ENCODE measurements at regions not wholly inside any gene's neighbourhood (a gene's known extent, or its start where the extent isn't known, plus 50 kb on each side); places are given as distances from the start of the nearest gene placed in this dataset.

DNA sequence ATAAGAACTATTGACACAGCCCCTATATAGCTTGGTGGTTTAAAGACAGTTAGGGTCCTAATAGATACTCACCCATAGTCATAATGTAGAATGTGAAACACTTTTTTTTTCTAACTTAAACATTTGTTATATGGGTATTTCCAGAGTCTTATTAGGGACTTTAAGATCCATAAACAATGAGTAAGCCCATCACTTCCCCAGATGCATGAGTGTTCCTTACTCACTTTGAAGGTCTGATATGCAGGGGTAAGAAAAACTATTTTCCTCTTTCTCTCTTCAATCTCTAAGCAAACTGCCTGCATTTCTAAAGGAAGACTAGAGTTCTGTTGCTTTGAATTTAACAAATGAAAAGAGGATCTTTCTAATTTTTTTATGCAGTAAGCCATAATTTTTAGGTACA lies 443.6 kb upstream of the PITX2 start:
- Histone ChIP-seq H2AFZ (ENCODE audit: low read depth, low read length) (no peak overlapping the region), H3K27me3 (ENCODE audit: insufficient read depth, low read depth, low read length) (no peaks in the 10 kb centered on the region), H3K9me2 (ENCODE audit: insufficient read depth, low read length) (no peaks in the 10 kb centered on the region), H3K36me3 (ENCODE audit: insufficient read depth, low read length) (no peaks in the 10 kb centered on the region), H4K20me1 (ENCODE audit: insufficient read depth) (no peaks in the 10 kb centered on the region), H3K27ac (ENCODE audit: low read length) (no peak overlapping the region), H3K79me2 (replicated peaks; ENCODE audit: insufficient read depth, low read length) (no peaks in the 10 kb centered on the region), H3K4me2 (ENCODE audit: low read length) (no peak overlapping the region), H3K9me3 (ENCODE audit: low read length) (no peaks in the 10 kb centered on the region), H3F3A (ENCODE audit: insufficient read depth, low read length, poor library complexity, severe bottlenecking) (no peaks in the 10 kb centered on the region), H3K9ac (ENCODE audit: low read length) (no peak overlapping the region), H3K4me3 (ENCODE audit: low read length) (no peak overlapping the region)
- TF ChIP-seq SMC3 (conservative IDR thresholded peaks at IDR 0.05; ENCODE audit: poor library complexity) = no peak
- TF ChIP-seq MXI1 (conservative IDR thresholded peaks at IDR 0.05; ENCODE audit: poor library complexity, severe bottlenecking) = no peak
- TF ChIP-seq EZH2 (IDR thresholded peaks at IDR 0.05; ENCODE audit: borderline replicate concordance, insufficient read depth, low read length, poor library complexity, severe bottlenecking) = no peak
- TF ChIP-seq, protein P1, sequence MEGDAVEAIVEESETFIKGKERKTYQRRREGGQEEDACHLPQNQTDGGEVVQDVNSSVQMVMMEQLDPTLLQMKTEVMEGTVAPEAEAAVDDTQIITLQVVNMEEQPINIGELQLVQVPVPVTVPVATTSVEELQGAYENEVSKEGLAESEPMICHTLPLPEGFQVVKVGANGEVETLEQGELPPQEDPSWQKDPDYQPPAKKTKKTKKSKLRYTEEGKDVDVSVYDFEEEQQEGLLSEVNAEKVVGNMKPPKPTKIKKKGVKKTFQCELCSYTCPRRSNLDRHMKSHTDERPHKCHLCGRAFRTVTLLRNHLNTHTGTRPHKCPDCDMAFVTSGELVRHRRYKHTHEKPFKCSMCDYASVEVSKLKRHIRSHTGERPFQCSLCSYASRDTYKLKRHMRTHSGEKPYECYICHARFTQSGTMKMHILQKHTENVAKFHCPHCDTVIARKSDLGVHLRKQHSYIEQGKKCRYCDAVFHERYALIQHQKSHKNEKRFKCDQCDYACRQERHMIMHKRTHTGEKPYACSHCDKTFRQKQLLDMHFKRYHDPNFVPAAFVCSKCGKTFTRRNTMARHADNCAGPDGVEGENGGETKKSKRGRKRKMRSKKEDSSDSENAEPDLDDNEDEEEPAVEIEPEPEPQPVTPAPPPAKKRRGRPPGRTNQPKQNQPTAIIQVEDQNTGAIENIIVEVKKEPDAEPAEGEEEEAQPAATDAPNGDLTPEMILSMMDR (IDR thresholded peaks at IDR 0.05; ENCODE audit: poor library complexity, severe bottlenecking) = no peak
- TF ChIP-seq TAF1 (IDR thresholded peaks at IDR 0.05; ENCODE audit: low read depth) = no peak

DNA sequence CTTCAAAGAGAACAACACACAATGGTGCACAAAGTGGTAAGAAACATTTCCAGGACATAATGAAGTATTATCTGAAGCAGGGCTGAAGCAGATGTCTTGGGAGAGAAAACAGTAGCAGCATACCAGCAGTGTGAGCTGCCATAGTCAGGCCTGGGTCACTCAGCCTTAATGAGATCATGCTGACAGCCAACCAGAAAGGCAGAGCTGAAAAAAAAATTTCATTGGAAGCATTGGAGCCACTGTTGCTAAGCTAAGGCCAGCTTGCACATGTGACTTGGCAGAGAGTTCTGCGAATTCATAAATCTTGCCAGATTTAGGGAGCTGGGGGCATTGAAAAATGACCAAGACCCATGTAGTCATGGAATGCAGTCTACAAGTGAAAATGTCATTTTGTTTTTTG lies 444.0 kb upstream of the PITX2 start:
- no peak overlapping the region for H3K27ac ChIP-seq (ENCODE audit: low read length)
- no peak overlapping the region for H2AFZ ChIP-seq (ENCODE audit: low read depth, low read length)
- no peak overlapping the region for H3K4me2 ChIP-seq (ENCODE audit: low read length)
- no peaks in the 10 kb centered on the region for H3K9me2 ChIP-seq (ENCODE audit: insufficient read depth, low read length)
- no peaks in the 10 kb centered on the region for H3K36me3 ChIP-seq (ENCODE audit: insufficient read depth, low read length)
- no peak for TF ChIP-seq EP300 (conservative IDR thresholded peaks at IDR 0.05; ENCODE audit: poor library complexity, severe bottlenecking)
- no peak for TF ChIP-seq RAD21 (conservative IDR thresholded peaks at IDR 0.05)
- TF ChIP-seq TAF1 (IDR thresholded peaks at IDR 0.05; ENCODE audit: low read depth) = no peak
- TF ChIP-seq, protein P2, sequence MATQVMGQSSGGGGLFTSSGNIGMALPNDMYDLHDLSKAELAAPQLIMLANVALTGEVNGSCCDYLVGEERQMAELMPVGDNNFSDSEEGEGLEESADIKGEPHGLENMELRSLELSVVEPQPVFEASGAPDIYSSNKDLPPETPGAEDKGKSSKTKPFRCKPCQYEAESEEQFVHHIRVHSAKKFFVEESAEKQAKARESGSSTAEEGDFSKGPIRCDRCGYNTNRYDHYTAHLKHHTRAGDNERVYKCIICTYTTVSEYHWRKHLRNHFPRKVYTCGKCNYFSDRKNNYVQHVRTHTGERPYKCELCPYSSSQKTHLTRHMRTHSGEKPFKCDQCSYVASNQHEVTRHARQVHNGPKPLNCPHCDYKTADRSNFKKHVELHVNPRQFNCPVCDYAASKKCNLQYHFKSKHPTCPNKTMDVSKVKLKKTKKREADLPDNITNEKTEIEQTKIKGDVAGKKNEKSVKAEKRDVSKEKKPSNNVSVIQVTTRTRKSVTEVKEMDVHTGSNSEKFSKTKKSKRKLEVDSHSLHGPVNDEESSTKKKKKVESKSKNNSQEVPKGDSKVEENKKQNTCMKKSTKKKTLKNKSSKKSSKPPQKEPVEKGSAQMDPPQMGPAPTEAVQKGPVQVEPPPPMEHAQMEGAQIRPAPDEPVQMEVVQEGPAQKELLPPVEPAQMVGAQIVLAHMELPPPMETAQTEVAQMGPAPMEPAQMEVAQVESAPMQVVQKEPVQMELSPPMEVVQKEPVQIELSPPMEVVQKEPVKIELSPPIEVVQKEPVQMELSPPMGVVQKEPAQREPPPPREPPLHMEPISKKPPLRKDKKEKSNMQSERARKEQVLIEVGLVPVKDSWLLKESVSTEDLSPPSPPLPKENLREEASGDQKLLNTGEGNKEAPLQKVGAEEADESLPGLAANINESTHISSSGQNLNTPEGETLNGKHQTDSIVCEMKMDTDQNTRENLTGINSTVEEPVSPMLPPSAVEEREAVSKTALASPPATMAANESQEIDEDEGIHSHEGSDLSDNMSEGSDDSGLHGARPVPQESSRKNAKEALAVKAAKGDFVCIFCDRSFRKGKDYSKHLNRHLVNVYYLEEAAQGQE (IDR thresholded peaks at IDR 0.05; ENCODE audit: borderline replicate concordance) = no peak
- no peak for TF ChIP-seq SMC3 (conservative IDR thresholded peaks at IDR 0.05; ENCODE audit: poor library complexity)
- TF ChIP-seq, protein P1 (IDR thresholded peaks at IDR 0.05; ENCODE audit: poor library complexity, severe bottlenecking) = no peak
- TF ChIP-seq MXI1 (conservative IDR thresholded peaks at IDR 0.05; ENCODE audit: poor library complexity, severe bottlenecking) = no peak
- no peak for TF ChIP-seq EZH2 (IDR thresholded peaks at IDR 0.05; ENCODE audit: borderline replicate concordance, insufficient read depth, low read length, poor library complexity, severe bottlenecking)
- TF ChIP-seq POLR2AphosphoS5 (IDR thresholded peaks at IDR 0.05) = no peak
- H3K9ac ChIP-seq (ENCODE audit: low read length) = no peak overlapping the region
- no peaks in the 10 kb centered on the region for H3K9me3 ChIP-seq (ENCODE audit: low read length)
- H4K20me1 ChIP-seq (ENCODE audit: insufficient read depth) = no peaks in the 10 kb centered on the region
- H3K27me3 ChIP-seq (ENCODE audit: insufficient read depth, low read depth, low read length) = no peaks in the 10 kb centered on the region
- no peaks in the 10 kb centered on the region for H3F3A ChIP-seq (ENCODE audit: insufficient read depth, low read length, poor library complexity, severe bottlenecking)
- H3K4me3 ChIP-seq (ENCODE audit: low read length) = no peak overlapping the region
- no peaks in the 10 kb centered on the region for H3K79me2 ChIP-seq (replicated peaks; ENCODE audit: insufficient read depth, low read length)
